GM19023 (cell line): ENCODE measurements at regions not wholly inside any gene's neighbourhood (a gene's known extent, or its start where the extent isn't known, plus 50 kb on each side); places are given as distances from the start of the nearest gene placed in this dataset.
"Not testable (repeated sequence)": the region's sequence is repeated elsewhere in the genome, so short reads cannot be mapped to it uniquely, and the experiment has no call there.

ENCODE experiments used
- ATAC-seq: cut with Tn5 transposase; IDR thresholded peaks from one replicate; pipeline ENCODE4 v1.9.1; 2021; ENCODE audit warnings: mild to moderate bottlenecking, moderate library complexity; ENCODE audit not compliant: unreplicated experiment

DNA sequence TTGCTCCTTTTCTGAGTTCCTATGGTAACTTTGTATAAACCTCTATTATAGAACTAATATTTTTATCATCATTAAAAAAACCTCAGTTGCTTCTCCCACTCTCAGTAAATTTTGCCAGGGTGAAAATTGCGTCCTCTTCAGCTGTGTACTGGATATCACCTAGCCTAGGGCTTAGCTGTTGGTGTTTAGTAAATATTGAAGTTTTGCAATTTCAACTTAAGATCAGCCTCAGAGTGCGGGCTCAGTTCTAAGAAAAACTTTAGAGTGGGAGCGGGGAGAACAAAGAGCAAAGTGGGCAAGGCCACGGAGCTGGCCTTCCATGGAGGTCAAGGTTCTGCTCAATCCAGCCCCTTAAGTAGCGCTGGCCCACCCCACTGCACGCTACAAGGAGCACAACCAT is 488.3 kb upstream of the SPRED2 start:
- no peak for ATAC-seq

DNA sequence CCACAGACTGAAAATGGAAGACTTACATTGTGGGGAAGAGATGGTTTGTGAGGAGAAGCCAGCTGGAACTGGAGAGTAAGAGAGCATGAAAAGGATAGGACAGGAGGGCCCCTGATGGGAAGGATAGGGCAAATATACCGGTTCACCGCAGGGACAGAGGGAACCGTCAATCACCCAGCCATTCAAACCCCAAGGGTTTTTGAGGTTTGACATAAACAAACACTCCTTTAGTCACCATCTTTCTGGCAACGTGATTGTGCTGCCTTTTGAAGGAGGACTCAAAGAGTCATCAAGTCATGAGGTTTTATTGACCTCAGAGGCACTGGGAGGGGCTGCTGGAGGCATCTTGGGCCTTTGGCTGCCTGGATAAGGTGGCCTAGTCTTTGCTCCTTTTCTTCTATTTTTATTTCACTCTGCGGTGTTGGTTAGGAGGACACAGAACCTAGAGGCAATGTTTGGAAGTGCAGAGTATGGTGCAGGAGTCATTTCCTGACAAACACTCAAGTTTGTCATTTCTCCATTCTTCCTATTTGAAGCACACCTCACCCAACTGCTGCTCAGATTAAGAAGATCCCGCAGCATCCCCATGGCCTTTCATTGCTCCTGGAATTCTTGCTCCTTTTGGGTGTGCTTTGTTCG is 487.3 kb upstream of the SPRED2 start:
- no peak for ATAC-seq

DNA sequence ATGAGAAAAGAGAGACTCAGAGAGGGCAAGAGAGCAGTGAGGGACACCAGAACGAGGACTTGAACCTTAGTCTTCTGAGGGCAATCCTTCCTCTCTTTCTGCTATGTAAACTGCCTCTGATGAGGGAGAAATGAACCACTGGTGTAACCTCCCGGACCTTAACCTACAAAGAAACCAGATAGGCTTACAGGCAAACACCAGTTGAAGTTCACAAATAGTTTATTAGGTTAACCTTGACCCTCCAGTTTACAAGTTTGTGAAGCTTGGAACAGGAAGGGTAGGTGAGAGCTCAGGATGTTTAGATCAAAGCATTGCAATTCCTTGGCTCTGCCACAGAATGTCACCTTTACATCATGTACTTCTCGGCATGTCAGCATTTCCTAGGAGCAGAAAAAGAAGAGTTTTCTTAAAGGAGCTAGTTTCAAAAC is 486.4 kb upstream of the SPRED2 start:
- ATAC-seq: no peak

DNA sequence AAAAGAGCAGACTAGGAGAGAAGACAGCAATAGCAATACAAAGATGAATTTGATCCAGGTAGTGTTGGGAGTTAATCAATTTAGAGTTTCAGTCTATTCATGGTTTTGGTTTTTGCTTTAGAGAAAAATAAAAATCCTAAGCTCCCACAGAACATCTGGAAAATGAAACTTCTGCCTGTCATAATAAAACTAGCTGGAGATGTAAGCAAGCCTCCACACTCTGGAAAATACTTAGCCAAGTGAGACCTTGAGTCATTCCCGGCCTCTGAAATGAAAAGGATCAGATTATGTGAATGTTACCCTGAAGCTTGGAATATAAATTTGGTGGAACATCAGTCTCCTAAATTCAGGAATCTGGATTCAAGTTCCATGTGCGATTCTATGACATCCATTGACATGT is 485.6 kb upstream of the SPRED2 start:
- no peak for ATAC-seq

DNA sequence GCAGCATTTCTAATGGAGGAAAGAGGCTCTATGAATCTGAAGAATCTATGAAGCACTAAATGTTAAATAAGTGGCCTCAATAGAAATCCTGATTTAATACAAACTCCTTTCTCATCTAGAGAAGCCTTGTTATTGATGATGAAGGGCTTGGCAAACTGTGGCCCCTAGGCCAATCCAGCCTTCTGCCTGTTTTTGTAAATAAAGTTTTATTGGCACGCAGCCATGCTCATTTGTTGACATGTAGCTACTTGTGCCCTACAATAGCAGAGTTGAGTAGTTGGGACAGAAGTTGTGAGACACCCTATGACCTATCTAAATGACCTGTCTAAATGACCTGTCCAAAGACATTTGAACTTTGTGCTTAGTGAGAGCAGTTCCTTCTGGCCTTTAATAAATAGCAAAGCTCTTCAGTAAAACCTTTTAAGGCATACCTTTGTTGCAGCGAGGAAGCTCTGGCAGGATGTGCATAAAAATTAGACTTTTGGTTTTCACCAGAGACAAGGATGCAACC is 484.4 kb upstream of the SPRED2 start:
- no peak for ATAC-seq

DNA sequence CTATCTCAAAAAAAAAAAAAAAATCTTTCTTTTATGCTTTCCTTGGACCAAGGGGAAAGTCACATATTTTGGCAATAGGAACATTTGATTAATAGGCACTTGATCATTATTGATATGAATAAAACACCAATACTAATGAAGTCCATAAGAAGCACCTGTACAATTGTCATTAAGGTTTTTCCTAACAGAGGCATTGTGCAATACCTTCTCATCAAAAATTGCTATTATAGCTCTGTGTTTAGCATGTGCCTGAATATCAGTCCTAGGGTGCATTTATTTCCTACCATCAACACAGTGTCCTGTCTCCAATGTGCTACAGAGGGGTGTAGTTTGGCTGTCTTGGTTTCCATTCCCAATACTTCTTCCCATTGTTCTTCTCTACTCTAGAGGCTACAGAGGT is 483.8 kb upstream of the SPRED2 start:
- no peak for ATAC-seq

DNA sequence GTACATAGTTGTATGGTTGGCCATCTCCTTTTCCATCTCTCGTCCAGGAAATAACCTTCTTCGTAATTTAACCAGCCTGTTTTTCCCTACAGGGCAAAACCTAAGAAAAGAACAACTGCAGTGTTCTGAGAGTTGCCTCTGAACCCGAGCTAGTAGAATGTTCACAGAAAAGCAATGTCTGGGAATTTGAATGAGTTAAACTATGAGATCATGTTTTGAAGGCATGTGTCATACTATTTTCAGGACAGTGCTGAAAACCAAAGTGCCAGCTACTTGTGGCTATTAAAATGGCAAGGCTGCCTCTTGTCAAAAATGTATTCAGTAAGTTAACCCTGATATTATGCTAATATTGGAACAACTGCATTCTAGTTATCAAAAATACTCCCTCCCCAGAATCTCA is 482.9 kb upstream of the SPRED2 start:
- no peak for ATAC-seq

DNA sequence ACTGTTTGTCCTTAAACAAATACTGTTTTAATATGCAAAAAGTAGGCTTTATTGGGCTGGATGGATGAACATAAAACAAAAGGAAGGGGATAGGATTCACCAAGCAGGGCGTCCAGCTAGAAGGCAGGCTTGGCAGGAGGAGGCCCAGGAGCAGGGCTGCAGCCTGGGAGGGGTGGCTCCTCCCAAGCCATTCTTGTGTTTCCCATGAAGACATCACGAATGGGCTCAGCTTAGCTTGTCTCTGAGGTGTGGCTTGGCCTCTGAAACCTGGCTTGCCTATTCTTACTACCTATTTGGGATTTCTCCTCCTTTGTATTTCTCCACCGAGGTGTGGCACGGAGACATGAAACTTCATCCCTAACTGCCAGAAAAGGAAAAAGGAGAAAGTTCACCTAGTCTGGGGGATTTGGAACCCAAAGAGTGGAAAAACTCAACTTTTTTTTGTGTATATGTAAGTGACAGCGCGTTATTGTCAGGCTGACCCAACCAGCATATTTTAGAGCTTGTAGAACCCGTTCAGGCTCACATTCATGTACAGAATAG is 481.9 kb upstream of the SPRED2 start:
- ATAC-seq: no peak

DNA sequence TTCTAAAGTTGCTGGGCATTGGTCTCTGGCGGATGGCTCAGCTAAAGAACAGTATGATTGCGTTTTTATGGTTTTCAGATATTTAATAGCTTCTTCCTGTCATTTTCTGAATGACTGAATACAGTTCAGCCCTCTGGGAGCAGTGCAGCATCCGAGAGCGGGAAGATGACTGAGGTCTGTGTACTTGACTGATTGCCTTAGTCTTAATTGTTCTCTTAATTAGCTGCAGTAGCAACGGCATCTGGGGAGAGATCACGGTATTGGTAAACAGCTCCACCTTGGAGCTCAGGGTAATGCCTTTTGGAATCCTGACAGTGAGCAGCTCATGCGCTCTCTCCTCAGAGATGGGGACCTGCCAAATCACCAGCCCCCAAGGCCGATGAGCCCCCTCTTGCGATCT is 481.4 kb upstream of the SPRED2 start:
- no peak for ATAC-seq

DNA sequence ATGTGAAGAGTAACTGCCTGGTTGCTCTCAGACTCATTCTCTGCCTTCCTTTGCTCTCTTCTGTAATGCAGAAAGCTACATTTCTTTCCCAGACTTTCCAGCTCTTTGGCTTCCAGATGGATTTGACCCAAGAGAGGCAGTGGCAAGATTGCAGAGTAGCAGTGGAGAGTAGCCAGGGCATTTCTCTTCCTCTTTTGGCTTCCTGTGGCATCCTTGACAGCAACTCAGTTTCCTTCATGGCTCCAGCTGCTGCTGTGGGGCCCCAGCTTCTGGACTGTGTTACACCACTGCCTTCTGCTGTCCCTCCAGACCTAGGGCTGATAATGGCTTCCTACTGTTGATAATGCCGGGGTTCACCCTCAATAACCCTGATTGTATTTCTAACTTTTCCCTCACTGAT is 469.4 kb upstream of the SPRED2 start:
- no peak for ATAC-seq

DNA sequence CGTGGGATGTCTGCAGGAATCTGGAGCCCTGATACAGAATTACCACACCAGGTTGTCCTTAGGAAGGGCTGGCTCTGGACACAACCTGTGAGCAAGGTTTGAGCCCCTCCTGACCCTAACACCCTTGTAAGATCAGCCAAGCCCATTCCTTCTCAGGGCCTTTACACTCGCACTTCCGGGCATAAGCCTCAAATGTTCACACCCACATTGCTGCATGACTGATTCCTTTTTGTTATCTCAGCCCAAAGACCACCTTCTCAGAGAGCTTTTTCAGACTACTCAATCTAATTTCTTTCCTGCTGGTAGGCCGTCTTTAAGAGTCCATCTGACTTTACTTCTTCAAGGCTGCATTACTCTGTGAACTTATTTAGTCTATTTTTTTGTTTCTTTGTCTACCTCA is 464.0 kb upstream of the SPRED2 start:
- ATAC-seq: no peak

DNA sequence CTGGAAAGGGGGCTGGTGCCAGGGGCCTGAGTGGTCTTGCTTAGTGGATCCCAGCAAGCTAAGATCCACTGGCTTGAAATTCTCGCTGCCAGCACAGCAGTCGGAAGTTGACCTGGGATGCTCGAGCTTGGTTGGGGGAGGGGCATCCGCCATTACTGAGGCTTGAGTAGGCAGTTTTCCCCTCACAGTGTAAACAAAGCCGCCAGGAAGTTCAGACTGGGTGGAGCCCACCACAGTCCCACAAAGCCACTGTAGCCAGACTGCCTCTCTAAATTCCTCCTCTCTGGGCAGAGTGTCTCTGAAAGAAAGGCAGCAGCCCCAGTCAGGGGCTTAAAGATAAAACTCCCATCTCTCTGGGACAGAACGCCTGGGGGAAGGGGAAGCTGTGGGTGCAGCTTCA is 457.7 kb upstream of the SPRED2 start:
- not testable (repeated sequence) for ATAC-seq

DNA sequence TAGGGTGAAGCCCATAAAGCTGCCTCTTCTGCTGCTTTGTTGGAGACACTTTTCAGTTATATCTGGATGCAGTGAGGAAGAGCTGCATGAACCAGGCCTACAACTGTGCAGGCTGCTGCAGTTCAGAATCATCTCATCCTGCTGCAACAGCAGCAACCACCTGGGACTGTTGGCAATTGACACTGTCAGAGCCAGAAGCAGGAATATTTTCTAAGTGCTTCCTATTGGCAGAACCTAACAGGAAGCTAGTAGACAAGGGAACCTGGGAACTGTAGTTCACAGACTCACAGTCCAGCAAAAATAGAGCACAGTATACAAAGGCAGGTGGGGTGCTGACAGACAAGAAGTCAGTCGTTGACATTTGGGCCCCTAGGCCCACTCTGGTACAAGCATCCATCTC is 452.9 kb upstream of the SPRED2 start:
- ATAC-seq: no peak

DNA sequence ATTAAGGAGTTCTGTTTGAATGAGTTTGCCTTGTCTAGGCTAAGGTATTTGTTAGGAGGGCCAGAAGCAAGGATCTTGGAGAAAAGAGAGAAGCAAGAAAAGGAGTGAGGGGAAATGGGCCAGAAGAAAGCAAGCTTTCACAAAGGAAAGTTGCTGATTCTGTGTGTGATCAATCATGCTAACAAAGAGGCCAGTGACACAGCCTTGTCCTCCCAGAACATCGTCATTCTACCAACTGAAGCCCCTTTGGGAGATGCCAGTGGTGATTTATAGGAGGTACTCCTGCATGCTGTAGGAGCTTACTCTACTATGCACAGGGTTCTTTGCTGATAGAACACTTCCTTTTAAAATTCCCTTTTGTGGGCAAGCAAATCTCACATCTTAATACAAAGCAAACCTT is 449.2 kb upstream of the SPRED2 start:
- ATAC-seq: no peak

DNA sequence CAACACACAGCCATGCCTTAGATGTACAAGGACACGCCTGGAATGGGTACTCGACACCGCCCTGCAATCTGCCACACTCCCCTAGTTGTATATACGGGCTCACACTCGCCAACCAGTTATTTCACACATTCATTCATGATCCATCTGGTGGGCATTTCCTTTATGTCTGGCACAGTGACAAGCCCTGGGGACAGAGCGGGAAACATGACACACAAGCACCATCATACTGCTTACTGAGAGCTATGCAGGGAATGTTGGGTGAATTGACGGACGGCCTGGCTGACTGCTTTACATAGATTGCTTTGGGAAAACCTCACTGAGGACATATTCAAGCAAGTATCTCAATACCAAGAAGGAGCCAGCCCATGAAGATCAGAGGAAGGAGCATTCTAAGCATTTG is 448.0 kb upstream of the SPRED2 start:
- ATAC-seq: no peak

DNA sequence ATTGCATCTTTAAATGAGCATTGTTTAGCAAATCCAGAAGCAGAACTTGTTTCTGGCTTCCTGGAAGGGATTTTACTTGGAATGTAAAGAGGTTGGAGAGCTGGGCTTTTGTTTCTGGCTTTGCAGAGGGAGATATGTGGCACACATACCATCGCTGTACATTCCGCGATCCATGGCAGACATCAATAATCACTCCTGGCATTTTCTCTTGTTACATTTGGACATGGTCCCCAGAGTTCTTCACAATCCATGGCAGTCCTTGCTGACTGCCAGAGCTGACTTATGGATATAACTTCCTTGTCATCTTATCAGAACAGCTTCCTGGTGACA is 445.6 kb upstream of the SPRED2 start:
- ATAC-seq: no peak

DNA sequence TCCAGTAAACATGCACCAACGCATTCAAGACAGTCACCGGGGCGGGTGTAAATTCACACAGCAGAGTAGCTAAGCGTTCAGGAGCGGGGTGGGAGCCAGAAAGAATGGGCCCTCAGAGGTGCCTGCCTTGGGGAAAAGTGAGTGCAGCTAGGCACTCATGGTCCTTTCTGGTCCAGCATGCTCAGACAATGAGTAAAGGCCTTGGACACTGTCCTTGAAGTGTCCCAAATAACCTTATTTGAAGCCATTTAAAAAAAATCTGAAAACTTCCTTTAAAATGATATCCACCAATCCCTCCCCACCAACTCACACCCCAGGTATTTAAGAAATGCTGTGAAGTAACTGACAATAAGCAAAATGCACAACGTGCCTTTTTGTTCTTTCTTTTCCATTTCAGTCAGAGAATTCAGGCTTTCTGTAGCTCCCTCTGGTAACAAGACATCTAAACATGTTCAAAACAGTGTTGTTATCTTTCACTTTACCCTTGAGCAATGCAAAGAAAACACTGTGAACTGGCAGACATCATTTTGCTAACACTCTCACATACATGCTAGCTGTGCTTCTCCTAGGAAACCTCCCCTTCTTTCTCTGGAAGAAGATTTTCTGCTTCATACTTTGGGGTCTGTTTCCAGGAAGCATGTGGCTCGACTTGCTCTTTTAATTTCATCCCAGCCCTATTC is 445.1 kb upstream of the SPRED2 start:
- no peak for ATAC-seq

DNA sequence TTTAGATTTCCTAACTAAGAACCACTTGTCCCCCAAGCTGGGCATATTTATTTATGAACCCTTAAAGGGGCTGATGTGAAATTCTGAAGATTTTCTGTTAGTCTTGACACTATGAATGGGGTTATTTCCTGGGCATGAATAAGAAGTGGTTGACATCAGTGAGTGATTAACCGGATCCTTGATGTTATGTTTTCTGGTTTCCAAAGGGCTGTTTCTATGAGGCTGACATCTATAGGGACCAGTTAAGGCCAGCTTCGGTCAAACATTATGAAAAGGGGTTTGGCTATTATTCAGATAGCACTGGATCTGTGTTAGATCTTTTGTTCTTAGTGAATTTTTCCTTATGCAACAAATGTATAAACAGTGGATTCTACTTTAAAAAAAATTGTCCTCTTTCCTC is 443.7 kb upstream of the SPRED2 start:
- ATAC-seq: no peak

DNA sequence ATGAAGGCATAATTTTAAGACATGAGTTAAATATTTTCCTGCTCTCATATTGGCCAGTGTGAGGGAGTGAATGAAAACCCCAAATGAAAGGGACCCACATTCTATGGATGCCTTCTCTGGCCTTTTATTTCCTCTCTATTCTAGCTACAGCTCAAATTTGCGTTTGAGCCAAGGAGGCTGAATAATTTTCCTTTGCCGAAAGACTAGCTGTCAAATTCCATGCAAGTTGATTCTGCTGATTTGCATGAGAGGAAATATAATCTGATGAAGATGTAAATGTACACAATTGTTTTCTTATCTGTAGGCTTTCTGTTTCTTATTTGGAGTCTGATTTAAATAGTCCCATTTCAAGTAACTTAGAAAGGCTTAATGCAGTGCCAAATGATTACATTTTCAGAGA is 438.4 kb upstream of the SPRED2 start:
- ATAC-seq: no peak

DNA sequence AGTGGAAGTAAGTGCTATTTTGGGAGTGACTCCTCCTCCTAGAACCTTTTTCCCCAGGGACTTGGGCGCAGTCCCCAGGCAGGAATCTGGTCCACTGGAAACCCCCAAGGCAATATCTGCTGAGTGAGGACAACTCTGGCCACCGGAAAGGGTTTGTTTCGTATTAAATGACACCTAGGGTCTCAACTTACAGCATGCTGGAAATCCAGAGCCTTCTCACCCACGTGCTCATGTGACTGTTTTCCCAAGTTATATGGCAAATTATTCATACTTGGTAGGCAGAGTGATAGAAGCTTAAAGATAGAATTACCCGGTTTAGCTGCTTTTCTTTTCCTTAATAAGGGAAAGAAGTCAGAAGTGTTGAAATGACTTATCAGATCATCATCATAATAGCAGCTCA is 436.9 kb upstream of the SPRED2 start:
- ATAC-seq: no peak

DNA sequence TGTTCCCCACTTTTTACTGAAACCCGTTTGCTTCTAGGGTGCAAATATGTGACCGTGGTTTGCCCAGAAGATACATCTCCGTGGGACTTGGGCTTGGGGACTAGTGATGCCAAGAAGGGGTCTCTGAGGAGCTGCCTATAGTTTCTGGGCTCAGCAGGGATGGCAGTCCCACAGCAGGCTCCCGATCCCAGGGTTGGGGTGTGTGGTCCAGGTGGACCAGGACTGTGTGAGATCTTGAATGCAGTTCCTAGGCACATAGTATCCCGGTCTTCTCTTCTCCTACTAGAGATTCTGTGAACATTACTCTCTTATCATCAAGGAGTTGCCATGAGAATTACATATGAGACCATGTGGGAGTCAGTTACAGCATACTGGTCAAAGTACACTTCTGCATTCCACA is 435.8 kb upstream of the SPRED2 start:
- ATAC-seq: no peak

DNA sequence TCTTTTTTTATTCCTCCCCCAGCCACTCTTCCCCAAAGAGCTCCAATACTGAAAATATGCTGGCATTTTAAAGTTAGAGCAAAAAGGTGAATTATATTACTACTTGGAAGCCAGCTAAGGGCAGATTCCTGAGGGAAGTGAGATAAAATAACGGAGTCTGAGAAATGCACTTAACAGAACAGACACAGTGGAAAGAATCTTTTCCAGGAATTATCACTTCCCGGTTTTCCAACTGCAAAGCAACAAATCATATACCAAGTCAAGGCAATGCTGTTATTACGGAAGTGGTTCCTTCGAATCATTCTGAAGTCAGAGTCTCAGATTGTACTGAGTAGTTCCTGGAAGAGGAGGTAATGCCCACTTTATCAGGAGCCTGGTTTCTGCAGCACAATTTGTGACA is 435.0 kb upstream of the SPRED2 start:
- no peak for ATAC-seq

DNA sequence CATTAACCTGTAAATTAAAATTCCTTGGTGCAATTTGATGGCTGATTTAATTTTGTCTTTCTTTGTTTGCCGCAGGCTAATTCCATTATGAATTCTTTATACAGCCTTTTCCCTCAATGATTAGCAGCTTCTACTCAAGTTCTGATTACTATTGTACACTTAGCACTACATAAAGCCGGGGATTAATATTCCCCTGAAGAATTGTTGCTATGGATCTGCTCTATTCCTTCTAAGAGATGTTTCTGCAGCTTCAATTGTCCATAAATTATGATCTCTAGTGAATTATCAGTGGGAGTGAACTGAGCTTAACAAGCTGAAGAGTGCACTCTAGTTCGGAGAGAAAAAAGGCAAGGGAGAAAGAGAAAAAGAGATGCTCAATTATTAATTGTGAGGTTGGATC is 433.7 kb upstream of the SPRED2 start:
- no peak for ATAC-seq
